ENCODE measurements at regions not wholly inside any gene's neighbourhood (a gene's known extent, or its start where the extent isn't known, plus 50 kb on each side); places are given as distances from the start of the nearest gene placed in this dataset.

- H3K4me3 ChIP-seq (replicated peaks; ENCODE audit: low read depth, low read length), result no peak overlapping the region
- no peak for DNase-seq (ENCODE audit: low read depth)
- TF ChIP-seq CTCF (IDR thresholded peaks at IDR 0.05; ENCODE audit: low read length, missing control alignments), result no peak
Observed at GRCh38 chr17:79299349-79299748, 224.7 kb downstream of the ENGASE start.

GRCh38 chr17:79298799-79299198 is 224.2 kb downstream of the ENGASE start:
- no peak for TF ChIP-seq CTCF (IDR thresholded peaks at IDR 0.05; ENCODE audit: low read length, missing control alignments)
- DNase-seq (ENCODE audit: low read depth), result no peak
- H3K4me3 ChIP-seq (replicated peaks; ENCODE audit: low read depth, low read length), result no peak overlapping the region

- H3K4me3 ChIP-seq (replicated peaks; ENCODE audit: low read depth, low read length), result no peak overlapping the region
- TF ChIP-seq CTCF (IDR thresholded peaks at IDR 0.05; ENCODE audit: low read length, missing control alignments), result no peak
- no peak for DNase-seq (ENCODE audit: low read depth)
Observed at GRCh38 chr17:79296243-79296642, 221.6 kb downstream of the ENGASE start.

GRCh38 chr17:79295307-79295706 is 220.7 kb downstream of the ENGASE start:
- no peak for TF ChIP-seq CTCF (IDR thresholded peaks at IDR 0.05; ENCODE audit: low read length, missing control alignments)
- DNase-seq (ENCODE audit: low read depth), result no peak

GRCh38 chr17:79294459-79295071 is 219.9 kb downstream of the ENGASE start:
- no peak overlapping the region for H3K4me3 ChIP-seq (replicated peaks; ENCODE audit: low read depth, low read length)
- peak; percentile 53 for DNase-seq (ENCODE audit: low read depth)
- TF ChIP-seq CTCF (IDR thresholded peaks at IDR 0.05; ENCODE audit: low read length, missing control alignments), result no peak

More at GRCh38 chr17:79295307-79295706, 220.7 kb downstream of the ENGASE start:
- H3K4me3 ChIP-seq (replicated peaks; ENCODE audit: low read depth, low read length), result no peak overlapping the region

- no peak overlapping the region for H3K4me3 ChIP-seq (replicated peaks; ENCODE audit: low read depth, low read length)
- DNase-seq (ENCODE audit: low read depth), result no peak
- TF ChIP-seq CTCF (IDR thresholded peaks at IDR 0.05; ENCODE audit: low read length, missing control alignments), result no peak
Observed at GRCh38 chr17:79292501-79292900, 217.9 kb downstream of the ENGASE start.

- no peak for TF ChIP-seq CTCF (IDR thresholded peaks at IDR 0.05; ENCODE audit: low read length, missing control alignments)
- DNase-seq (ENCODE audit: low read depth), result no peak
- H3K4me3 ChIP-seq (replicated peaks; ENCODE audit: low read depth, low read length), result no peak overlapping the region
Observed at GRCh38 chr17:79291391-79291790, 216.8 kb downstream of the ENGASE start.

Data from fibroblast of pulmonary artery (primary cell).